Testis (tissue), 2 donors: ENCODE measurements at regions not wholly inside any gene's neighbourhood (a gene's known extent, or its start where the extent isn't known, plus 50 kb on each side); places are given as distances from the start of the nearest gene placed in this dataset.

Experiments
- DNase-seq: peaks from one replicate; pipeline ENCODE4 v3.0.0-alpha.2; 2019
- H3K27ac ChIP-seq, 2 donors: fragments of 200-600 bp; sonication (generic); one replicate each; pipeline ENCODE4 v1.5.1; 2019
- H3K27me3 ChIP-seq: fragments of 200-600 bp; sonication (generic); one replicate; pipeline ENCODE4 v1.5.1; 2019
- H3K36me3 ChIP-seq: fragments of 200-600 bp; sonication (generic); one replicate; pipeline ENCODE4 v1.5.1; 2017; ENCODE audit warnings: low read depth; ENCODE audit errors: missing control alignments
- H3K4me1 ChIP-seq: fragments of 200-600 bp; sonication (generic); one replicate; pipeline ENCODE4 v1.5.1; 2019
- H3K4me3 ChIP-seq, 2 donors: fragments of 200-600 bp; sonication (generic); one replicate each; pipeline ENCODE4 v1.5.1; 2017 to 2019
- H3K9me3 ChIP-seq: fragments of 200-600 bp; sonication (generic); one replicate; pipeline ENCODE4 v1.5.1; 2017
- CTCF ChIP-seq, 3 experiments: fragments of 450-650 bp in 2 of 3; fragments of 200-600 bp in 1 of 3; sonication (generic) in 1 of 3; IDR thresholded peaks; one replicate each; pipeline ENCODE4 v1.5.1; 2016 to 2019; ENCODE audit warnings: antibody characterized with exemption in 3 of 3, mild to moderate bottlenecking in 2 of 3, moderate library complexity in 1 of 3
- POLR2A ChIP-seq: fragments of 450-650 bp; IDR thresholded peaks from one replicate; pipeline ENCODE4 v1.6.1; 2017; ENCODE audit warnings: antibody characterized with exemption, mild to moderate bottlenecking, moderate library complexity
- WGBS, 2 donors: methylation state at CpG; one replicate each; pipeline ENCODE4 v1.1.5; 2018; 5-methylcytosine and 5-hydroxymethylcytosine counted together
- intact Hi-C: fragments of 100-400 bp; cut with DNase I; formaldehyde crosslinking; loops from one replicate; pipeline ENCODE4 v1.15.1; 2023; ENCODE audit warnings: low total_unique reads

- intact Hi-C loops: no loop called here
- no peaks in the 10 kb centered on the region for H3K9me3 ChIP-seq
- H3K36me3 ChIP-seq: no peaks in the 10 kb centered on the region
- TF ChIP-seq POLR2A (no peak), CTCF (IDR thresholded peaks at IDR 0.05) (no peak)
- H3K27ac ChIP-seq: no peak overlapping the region
- H3K4me1 ChIP-seq: no peaks in the 10 kb centered on the region
- no peaks in the 10 kb centered on the region for H3K27me3 ChIP-seq
- H3K4me3 ChIP-seq: no peak overlapping the region
- WGBS, 2 donors: 80 to 86% methylated on average over 6 of the region's 6 CpGs
- no peak for DNase-seq
Observed at GRCh38 chr6:91483415-91484105, 896.7 kb upstream of the MAP3K7 start.

- no peak for DNase-seq
- Histone ChIP-seq H3K36me3 (no peaks in the 10 kb centered on the region), H3K27ac (no peak overlapping the region), H3K4me1 (no peaks in the 10 kb centered on the region), H3K27me3 (no peaks in the 10 kb centered on the region), H3K9me3 (no peaks in the 10 kb centered on the region), H3K4me3 (no peak overlapping the region)
- intact Hi-C loops: no loop called here
- TF ChIP-seq POLR2A (no peak), CTCF (IDR thresholded peaks at IDR 0.05) (no peak)
- WGBS, 2 donors: 47 to 48% methylated on average over 1 of the region's 1 CpG
Observed at GRCh38 chr6:91482498-91482897, 895.6 kb upstream of the MAP3K7 start.

GRCh38 chr6:91480402-91480801 is 893.5 kb upstream of the MAP3K7 start:
- no peak overlapping the region for H3K4me3 ChIP-seq
- 54 to 72% methylated on average over 1 of the region's 1 CpG for WGBS, 2 donors
- TF ChIP-seq CTCF (IDR thresholded peaks at IDR 0.05) (no peak), POLR2A (no peak)
- no peaks in the 10 kb centered on the region for H3K27me3 ChIP-seq
- H3K36me3 ChIP-seq: no peaks in the 10 kb centered on the region
- no peaks in the 10 kb centered on the region for H3K9me3 ChIP-seq
- H3K27ac ChIP-seq: no peak overlapping the region
- no peak for DNase-seq
- H3K4me1 ChIP-seq: no peaks in the 10 kb centered on the region
- intact Hi-C loops: no loop called here

GRCh38 chr6:91477688-91478087 is 890.8 kb upstream of the MAP3K7 start:
- intact Hi-C loops: no loop called here
- Histone ChIP-seq H3K4me3 (no peak overlapping the region), H3K27me3 (no peaks in the 10 kb centered on the region), H3K9me3 (no peaks in the 10 kb centered on the region), H3K27ac (no peak overlapping the region), H3K4me1 (no peaks in the 10 kb centered on the region), H3K36me3 (no peaks in the 10 kb centered on the region)
- TF ChIP-seq POLR2A (no peak), CTCF (IDR thresholded peaks at IDR 0.05) (no peak)
- 82 to 96% methylated on average over 6 of the region's 6 CpGs for WGBS, 2 donors
- no peak for DNase-seq

GRCh38 chr6:91476000-91476399 is 889.1 kb upstream of the MAP3K7 start:
- no peaks in the 10 kb centered on the region for H3K27me3 ChIP-seq
- intact Hi-C loops: no loop called here
- no peaks in the 10 kb centered on the region for H3K4me1 ChIP-seq
- H3K36me3 ChIP-seq: no peaks in the 10 kb centered on the region
- H3K27ac ChIP-seq: no peak overlapping the region
- no peak overlapping the region for H3K4me3 ChIP-seq
- TF ChIP-seq CTCF (IDR thresholded peaks at IDR 0.05): no peak
- no peak for TF ChIP-seq POLR2A
- 40% methylated on average over 2 of the region's 2 CpGs for WGBS, 2 donors
- no peaks in the 10 kb centered on the region for H3K9me3 ChIP-seq
- DNase-seq: peak; percentile 16
